ENCODE measurements at regions not wholly inside any gene's neighbourhood (a gene's known extent, or its start where the extent isn't known, plus 50 kb on each side); places are given as distances from the start of the nearest gene placed in this dataset.

GRCh38 chr6:85193339-85193738 lies 256.5 kb upstream of the NT5E start:
- no peak for DNase-seq (ENCODE audit: low read depth in 3 of 3)

- no peak for DNase-seq (ENCODE audit: low read depth in 3 of 3)
Measured at GRCh38 chr6:85192596-85192995, 257.3 kb upstream of the NT5E start.

- no peak for DNase-seq (ENCODE audit: low read depth in 3 of 3)
Measured at GRCh38 chr6:85192186-85192585, 257.7 kb upstream of the NT5E start.

- DNase-seq (ENCODE audit: low read depth in 3 of 3) = no peak
Measured at GRCh38 chr6:85191656-85192055, 258.2 kb upstream of the NT5E start.

GRCh38 chr6:85186546-85187175 lies 263.2 kb upstream of the NT5E start:
- no peak for DNase-seq (ENCODE audit: low read depth in 3 of 3)

- no peak for DNase-seq (ENCODE audit: low read depth in 3 of 3)
Measured at GRCh38 chr6:85185977-85186376, 263.9 kb upstream of the NT5E start.

GRCh38 chr6:85183841-85184240 lies 266.0 kb upstream of the NT5E start:
- DNase-seq (ENCODE audit: low read depth in 3 of 3) = no peak

- no peak for DNase-seq (ENCODE audit: low read depth in 3 of 3)
Measured at GRCh38 chr6:85172705-85173104, 277.2 kb upstream of the NT5E start.

- no peak for DNase-seq (ENCODE audit: low read depth in 3 of 3)
Measured at GRCh38 chr6:85172161-85172560, 277.7 kb upstream of the NT5E start.

GRCh38 chr6:85169189-85169588 lies 280.7 kb upstream of the NT5E start:
- DNase-seq (ENCODE audit: low read depth in 3 of 3) = no peak

GRCh38 chr6:85168146-85168545 lies 281.7 kb upstream of the NT5E start:
- no peak for DNase-seq (ENCODE audit: low read depth in 3 of 3)

- no peak for DNase-seq (ENCODE audit: low read depth in 3 of 3)
Measured at GRCh38 chr6:85166114-85166741, 283.7 kb upstream of the NT5E start.

GRCh38 chr6:85163156-85164080 lies 286.5 kb upstream of the NT5E start:
- DNase-seq (ENCODE audit: low read depth in 3 of 3) = no peak

- no peak for DNase-seq (ENCODE audit: low read depth in 3 of 3)
Measured at GRCh38 chr6:85157311-85157710, 292.6 kb upstream of the NT5E start.

- no peak for DNase-seq (ENCODE audit: low read depth in 3 of 3)
Measured at GRCh38 chr6:85143676-85144075, 306.2 kb upstream of the NT5E start.

- DNase-seq (ENCODE audit: low read depth in 3 of 3) = no peak
Measured at GRCh38 chr6:85137865-85138264, 312.0 kb upstream of the NT5E start.

- DNase-seq (ENCODE audit: low read depth in 3 of 3) = no peak
Measured at GRCh38 chr6:85136310-85136709, 313.6 kb upstream of the NT5E start.

GRCh38 chr6:85135376-85136094 lies 314.3 kb upstream of the NT5E start:
- no peak for DNase-seq (ENCODE audit: low read depth in 3 of 3)

GRCh38 chr6:85134172-85134571 lies 315.7 kb upstream of the NT5E start:
- DNase-seq (ENCODE audit: low read depth in 3 of 3) = no peak

GRCh38 chr6:85132091-85132490 lies 317.8 kb upstream of the NT5E start:
- DNase-seq (ENCODE audit: low read depth in 3 of 3) = no peak

- DNase-seq (ENCODE audit: low read depth in 3 of 3) = no peak
Measured at GRCh38 chr6:85130743-85131142, 319.1 kb upstream of the NT5E start.

- DNase-seq (ENCODE audit: low read depth in 3 of 3) = no peak
Measured at GRCh38 chr6:85129881-85130280, 320.0 kb upstream of the NT5E start.
